HG02938 (cell line): ENCODE measurements at regions not wholly inside any gene's neighbourhood (a gene's known extent, or its start where the extent isn't known, plus 50 kb on each side); places are given as distances from the start of the nearest gene placed in this dataset.
"Not testable (repeated sequence)": the region's sequence is repeated elsewhere in the genome, so short reads cannot be mapped to it uniquely, and the experiment has no call there.

ENCODE experiments used
- ATAC-seq: cut with Tn5 transposase; IDR thresholded peaks from one replicate; pipeline ENCODE4 v1.9.1; 2021; ENCODE audit warnings: mild to moderate bottlenecking, moderate library complexity; ENCODE audit not compliant: unreplicated experiment

DNA sequence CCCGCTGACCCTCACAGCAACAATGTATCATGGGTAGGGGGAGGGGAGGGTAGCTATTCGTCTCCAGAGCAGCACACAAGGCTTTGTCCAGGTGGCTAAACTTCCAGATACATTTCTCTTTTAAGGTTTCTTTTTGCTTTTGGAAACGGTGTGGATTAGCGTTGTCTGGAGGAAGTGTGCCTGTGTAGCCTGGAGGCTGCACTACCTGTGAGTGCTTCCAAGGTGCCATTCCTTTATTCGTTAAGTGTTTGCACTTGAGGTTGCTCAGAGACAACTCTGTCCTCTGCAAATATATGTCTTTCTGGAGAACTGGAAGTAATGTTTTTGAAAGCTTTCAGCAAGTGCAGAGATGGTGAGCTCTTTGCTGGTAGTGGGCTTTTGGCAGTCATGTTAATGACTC is 53.1 kb downstream of the HSFY1 start:
- ATAC-seq: not testable (repeated sequence)

DNA sequence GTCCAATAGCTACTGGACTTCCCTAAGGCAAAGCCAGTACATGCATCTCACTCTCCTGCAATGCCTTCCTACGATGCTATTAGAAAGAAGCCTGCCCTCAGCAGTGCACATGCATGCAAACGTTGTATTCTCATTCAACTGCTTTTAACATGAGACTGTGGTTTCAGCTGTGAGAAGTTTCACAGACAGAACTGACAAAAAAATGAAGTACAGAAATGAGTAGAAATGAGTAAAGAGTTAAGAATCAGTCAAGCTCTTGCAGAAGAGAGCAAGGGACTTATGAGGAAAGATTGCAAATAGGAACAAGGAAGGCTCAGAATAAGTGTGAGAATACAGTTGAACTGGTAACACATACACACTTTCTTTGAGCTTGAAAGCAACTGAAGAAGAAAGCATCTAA is 54.8 kb downstream of the HSFY1 start:
- ATAC-seq: peak; percentile 80

DNA sequence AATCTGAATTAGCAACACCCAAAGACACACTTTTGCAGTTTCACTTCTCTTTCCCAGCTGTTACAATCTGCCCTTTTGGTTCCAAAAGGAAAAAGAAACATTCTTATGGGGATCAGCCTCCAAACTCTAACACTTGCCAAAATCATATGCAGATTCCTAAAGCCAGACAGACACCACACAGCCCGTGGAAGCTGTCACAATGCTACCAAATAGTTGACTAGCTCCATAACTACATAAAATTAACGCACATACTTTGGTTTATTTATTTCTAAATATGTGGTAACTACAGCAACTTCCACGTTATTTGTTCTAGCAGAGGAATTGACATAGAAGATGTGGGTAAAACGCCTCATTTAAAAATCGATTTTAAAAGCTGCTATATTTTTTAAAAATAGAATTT is 59.7 kb downstream of the HSFY1 start:
- ATAC-seq: not testable (repeated sequence)

DNA sequence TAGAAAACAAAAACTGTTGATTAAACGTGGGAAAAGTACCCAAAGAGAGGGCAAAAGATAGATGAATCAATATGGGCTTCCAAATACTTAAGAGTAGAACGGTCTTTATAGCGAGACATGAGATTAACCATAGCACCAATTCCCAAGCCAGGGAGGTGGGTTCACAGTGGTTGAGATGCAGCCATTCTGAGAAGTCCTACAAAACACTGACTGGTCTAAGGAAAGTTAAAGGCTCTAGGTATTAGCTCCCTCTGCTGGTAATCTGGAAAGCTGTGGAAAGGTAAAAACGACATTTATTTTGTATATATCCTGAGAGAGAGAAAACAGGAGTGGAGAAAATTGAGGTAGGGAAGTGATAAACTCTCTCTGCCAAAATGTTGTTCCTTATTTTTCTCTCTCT is 61.7 kb downstream of the HSFY1 start:
- not testable (repeated sequence) for ATAC-seq

DNA sequence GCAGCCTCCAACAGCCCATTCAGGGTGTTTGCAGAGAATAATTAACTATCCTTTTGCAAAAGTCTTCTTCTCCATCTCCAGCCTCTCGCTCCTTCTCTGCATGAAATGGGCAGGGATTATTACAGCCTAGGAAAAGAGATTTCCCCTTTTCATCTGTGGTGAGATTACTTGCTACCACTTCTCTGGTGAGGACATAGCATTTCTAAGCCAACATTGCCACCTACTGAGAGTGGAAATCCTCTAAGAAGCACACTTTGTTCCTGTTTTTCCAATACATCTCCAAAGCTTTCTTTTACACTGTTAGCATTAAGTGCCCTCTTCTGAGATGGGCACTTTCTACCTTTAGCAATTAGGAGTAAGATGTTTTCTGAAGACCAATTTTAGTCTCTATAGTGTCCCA is 69.3 kb downstream of the HSFY1 start:
- ATAC-seq: not testable (repeated sequence)

DNA sequence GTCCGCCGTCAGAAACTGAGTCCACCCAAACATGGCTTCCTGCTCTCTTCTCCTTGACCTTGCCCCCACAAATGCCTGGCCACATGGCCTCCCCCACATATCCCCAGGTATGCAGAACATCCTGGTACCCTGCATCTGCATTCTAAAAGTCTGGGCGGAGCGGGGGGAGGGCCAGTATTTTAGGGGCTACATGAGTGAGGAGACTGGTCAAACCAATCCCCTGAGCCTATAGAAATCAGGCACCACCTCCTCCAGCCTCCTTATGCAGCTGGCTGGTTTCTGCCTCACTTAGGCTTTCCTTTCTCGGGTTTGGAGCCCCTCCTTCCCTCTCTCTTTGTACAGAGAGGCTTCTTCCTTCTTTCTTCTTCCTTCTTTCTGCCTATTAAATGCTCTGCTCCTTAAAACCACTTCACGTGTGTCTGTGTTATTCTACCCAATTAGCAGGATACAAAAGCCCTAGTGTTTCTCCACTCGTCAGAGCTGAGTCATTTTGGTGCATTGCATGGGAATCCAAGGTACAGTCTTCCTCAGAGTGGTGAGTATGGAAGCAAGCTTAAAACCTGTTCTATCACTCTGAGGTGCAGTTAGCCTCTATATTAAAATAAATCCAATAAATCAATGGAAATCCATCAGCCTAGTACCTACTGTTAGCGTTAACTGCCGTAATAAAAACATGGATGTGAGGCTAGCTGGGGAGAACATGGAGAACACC is 83.4 kb downstream of the HSFY1 start:
- not testable (repeated sequence) for ATAC-seq

DNA sequence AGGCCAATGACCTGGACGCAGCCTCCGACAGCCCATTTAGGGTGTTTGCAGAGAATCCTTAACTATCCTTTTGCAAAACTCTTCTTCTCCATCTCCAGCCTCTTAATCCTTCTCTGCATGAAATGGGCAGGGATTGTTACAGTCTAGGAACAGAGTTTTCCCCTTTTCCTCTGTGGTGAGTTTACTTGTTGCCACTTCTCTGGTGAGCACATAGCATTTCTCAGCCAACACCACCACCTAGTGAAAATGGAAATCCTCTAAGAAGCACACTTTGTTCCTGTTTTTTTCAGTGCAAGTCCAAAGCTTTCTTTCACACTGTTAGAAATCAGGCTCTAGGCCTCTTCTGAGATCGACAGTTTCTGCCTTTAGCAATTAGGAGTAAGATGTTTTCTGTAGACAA is 84.1 kb downstream of the HSFY1 start:
- ATAC-seq: not testable (repeated sequence)

DNA sequence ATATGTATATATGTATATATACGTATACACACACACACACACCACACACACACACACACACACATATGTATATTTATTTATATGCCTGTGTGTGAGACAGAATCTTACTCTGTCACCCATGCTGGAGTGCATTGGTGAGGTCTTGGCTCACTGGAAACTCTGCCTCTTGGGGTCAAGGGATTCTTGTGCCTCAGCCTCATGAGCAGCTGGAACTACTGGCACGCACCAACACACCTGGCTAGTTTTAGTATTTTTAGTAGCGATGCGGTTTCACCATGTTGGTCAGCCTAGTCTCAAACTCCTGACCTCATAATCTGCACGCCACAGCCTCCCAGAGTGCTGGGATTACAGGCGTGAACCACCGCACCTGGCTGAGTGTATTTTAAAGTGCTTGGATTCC is 85.1 kb downstream of the HSFY1 start:
- ATAC-seq: not testable (repeated sequence)

DNA sequence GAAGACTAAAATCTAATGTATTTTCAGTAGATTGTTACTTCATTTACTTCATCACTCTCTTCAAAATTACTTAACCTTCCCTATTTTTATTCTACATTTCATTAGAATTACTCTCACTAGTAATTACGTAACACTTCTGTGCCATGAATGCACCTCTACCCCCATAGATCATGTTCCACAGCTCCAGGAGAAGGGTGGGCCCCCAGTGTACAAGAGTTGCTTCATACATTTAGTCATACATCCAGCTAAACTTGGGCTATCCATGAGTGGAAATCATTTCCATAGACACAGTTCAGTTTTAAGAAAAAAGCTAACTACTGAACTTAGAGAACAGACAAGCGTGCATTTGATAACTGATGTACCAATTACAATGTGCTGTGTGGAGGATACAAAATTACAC is 104.2 kb downstream of the HSFY1 start:
- ATAC-seq: no peak

DNA sequence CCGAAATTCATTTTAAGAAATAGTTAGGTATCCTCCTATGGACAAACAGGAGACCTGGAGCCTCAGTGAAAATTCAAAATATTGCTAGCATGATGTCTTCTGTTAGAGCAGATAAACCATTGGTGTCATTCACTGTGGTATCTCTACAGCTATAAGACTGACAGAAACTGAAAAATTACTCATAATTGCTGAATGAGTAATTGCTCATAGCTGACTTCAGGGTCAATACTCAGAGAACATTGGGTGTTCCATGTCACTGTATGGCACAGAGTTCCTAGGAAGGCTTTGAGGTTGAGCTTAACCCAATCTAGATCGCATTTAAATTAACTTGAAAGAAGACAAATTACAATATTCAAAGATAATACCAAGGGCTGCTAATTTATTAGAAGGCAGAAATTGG is 109.0 kb downstream of the HSFY2 start:
- ATAC-seq: no peak

DNA sequence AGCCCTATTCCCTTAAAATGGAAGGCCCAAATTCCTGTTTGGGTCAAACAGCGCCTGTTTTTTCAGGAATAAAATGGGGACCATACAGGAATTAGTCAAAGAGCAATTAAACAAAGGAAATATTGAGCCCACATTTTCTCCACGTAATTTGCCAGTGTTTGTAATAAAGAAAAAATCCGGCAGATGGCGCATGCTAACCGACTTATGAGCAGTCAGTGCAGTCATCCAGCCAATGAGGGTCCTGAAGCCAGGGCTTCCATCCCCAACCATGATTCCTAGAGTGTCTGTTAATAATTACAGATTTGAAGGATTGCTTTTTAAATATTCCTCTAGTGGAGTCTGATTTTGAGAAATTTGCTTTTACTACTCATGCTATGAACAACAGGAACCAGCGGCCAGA is 103.7 kb downstream of the HSFY2 start:
- no peak for ATAC-seq

DNA sequence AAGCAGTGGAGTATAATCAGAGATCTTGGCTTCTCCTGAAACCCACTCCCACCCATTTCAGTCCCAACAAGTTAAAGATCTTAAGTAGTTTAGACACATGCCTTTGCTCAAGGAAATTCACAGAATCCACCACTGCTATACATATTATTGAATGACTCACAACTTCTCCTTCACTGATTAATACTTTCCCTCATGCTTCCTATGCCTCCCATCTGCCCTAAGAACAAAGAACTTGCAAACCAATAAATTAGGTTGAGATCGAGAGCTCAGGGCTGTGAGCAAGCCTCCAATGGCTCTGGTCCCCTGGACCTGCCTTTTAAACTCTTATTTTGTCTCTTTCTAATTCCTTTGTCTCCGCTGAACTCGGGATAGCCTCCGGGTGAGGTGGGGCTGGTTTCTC is 101.6 kb downstream of the HSFY2 start:
- no peak for ATAC-seq

DNA sequence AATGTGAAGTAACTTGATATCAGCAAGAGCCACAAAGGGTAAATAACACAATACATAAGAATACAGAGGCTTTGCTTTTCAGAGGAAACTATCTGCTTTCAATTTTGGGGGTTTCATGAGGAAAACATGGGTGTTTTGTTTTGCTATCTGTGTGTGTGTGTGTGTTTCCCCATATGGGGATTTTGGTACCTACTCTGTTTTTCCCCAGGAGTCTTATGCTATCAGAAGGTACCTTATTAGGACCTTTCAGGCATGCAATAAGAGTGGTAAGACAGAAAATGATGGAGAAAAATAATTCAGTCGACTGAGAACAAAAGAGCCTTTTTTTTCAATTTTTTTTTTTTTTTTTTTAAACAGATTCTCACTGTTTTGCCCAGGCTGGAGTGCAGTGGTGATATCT is 87.5 kb downstream of the HSFY2 start:
- ATAC-seq: not testable (repeated sequence)

DNA sequence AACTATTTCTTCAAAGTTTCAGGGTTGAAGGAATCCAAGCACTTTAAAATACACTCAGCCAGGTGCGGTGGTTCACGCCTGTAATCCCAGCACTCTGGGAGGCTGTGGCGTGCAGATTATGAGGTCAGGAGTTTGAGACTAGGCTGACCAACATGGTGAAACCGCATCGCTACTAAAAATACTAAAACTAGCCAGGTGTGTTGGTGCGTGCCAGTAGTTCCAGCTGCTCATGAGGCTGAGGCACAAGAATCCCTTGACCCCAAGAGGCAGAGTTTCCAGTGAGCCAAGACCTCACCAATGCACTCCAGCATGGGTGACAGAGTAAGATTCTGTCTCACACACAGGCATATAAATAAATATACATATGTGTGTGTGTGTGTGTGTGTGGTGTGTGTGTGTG is 85.2 kb downstream of the HSFY2 start:
- not testable (repeated sequence) for ATAC-seq

DNA sequence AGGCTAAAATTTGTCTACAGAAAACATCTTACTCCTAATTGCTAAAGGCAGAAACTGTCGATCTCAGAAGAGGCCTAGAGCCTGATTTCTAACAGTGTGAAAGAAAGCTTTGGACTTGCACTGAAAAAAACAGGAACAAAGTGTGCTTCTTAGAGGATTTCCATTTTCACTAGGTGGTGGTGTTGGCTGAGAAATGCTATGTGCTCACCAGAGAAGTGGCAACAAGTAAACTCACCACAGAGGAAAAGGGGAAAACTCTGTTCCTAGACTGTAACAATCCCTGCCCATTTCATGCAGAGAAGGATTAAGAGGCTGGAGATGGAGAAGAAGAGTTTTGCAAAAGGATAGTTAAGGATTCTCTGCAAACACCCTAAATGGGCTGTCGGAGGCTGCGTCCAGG is 84.1 kb downstream of the HSFY2 start:
- not testable (repeated sequence) for ATAC-seq

DNA sequence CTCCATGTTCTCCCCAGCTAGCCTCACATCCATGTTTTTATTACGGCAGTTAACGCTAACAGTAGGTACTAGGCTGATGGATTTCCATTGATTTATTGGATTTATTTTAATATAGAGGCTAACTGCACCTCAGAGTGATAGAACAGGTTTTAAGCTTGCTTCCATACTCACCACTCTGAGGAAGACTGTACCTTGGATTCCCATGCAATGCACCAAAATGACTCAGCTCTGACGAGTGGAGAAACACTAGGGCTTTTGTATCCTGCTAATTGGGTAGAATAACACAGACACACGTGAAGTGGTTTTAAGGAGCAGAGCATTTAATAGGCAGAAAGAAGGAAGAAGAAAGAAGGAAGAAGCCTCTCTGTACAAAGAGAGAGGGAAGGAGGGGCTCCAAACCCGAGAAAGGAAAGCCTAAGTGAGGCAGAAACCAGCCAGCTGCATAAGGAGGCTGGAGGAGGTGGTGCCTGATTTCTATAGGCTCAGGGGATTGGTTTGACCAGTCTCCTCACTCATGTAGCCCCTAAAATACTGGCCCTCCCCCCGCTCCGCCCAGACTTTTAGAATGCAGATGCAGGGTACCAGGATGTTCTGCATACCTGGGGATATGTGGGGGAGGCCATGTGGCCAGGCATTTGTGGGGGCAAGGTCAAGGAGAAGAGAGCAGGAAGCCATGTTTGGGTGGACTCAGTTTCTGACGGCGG is 83.5 kb downstream of the HSFY2 start:
- not testable (repeated sequence) for ATAC-seq

DNA sequence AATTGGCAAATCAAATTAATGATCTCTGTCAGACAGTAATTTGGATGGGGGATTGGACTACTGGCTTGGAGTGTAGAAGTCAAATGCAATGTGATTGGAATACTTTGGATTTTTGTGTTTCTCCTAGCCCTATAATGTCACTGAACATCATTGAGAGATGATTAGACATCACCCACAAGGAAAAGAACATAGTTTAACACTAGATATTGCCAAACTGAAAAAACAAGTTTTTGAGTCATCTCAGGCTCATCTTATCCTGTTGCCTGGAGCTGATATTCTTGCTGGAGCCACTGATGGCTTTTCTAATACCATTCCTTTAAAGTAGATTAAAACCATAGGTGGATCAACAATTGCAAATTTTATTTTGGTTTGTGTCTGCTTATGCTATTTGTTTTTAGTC is 76.7 kb downstream of the HSFY2 start:
- ATAC-seq: not testable (repeated sequence)

DNA sequence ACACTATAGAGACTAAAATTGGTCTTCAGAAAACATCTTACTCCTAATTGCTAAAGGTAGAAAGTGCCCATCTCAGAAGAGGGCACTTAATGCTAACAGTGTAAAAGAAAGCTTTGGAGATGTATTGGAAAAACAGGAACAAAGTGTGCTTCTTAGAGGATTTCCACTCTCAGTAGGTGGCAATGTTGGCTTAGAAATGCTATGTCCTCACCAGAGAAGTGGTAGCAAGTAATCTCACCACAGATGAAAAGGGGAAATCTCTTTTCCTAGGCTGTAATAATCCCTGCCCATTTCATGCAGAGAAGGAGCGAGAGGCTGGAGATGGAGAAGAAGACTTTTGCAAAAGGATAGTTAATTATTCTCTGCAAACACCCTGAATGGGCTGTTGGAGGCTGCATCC is 69.3 kb downstream of the HSFY2 start:
- ATAC-seq: not testable (repeated sequence)

DNA sequence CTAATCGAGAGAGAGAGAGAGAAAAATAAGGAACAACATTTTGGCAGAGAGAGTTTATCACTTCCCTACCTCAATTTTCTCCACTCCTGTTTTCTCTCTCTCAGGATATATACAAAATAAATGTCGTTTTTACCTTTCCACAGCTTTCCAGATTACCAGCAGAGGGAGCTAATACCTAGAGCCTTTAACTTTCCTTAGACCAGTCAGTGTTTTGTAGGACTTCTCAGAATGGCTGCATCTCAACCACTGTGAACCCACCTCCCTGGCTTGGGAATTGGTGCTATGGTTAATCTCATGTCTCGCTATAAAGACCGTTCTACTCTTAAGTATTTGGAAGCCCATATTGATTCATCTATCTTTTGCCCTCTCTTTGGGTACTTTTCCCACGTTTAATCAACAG is 61.8 kb downstream of the HSFY2 start:
- ATAC-seq: not testable (repeated sequence)

DNA sequence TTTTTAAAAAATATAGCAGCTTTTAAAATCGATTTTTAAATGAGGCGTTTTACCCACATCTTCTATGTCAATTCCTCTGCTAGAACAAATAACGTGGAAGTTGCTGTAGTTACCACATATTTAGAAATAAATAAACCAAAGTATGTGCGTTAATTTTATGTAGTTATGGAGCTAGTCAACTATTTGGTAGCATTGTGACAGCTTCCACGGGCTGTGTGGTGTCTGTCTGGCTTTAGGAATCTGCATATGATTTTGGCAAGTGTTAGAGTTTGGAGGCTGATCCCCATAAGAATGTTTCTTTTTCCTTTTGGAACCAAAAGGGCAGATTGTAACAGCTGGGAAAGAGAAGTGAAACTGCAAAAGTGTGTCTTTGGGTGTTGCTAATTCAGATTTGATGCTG is 59.8 kb downstream of the HSFY2 start:
- not testable (repeated sequence) for ATAC-seq

DNA sequence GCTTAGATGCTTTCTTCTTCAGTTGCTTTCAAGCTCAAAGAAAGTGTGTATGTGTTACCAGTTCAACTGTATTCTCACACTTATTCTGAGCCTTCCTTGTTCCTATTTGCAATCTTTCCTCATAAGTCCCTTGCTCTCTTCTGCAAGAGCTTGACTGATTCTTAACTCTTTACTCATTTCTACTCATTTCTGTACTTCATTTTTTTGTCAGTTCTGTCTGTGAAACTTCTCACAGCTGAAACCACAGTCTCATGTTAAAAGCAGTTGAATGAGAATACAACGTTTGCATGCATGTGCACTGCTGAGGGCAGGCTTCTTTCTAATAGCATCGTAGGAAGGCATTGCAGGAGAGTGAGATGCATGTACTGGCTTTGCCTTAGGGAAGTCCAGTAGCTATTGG is 54.8 kb downstream of the HSFY2 start:
- ATAC-seq: peak; percentile 91

DNA sequence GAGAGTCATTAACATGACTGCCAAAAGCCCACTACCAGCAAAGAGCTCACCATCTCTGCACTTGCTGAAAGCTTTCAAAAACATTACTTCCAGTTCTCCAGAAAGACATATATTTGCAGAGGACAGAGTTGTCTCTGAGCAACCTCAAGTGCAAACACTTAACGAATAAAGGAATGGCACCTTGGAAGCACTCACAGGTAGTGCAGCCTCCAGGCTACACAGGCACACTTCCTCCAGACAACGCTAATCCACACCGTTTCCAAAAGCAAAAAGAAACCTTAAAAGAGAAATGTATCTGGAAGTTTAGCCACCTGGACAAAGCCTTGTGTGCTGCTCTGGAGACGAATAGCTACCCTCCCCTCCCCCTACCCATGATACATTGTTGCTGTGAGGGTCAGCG is 53.1 kb downstream of the HSFY2 start:
- ATAC-seq: not testable (repeated sequence)
